ENCODE measurements at regions not wholly inside any gene's neighbourhood (a gene's known extent, or its start where the extent isn't known, plus 50 kb on each side); places are given as distances from the start of the nearest gene placed in this dataset.

GRCh38 chr4:119744580-119744979 is 116.0 kb upstream of the PDE5A start:
- TF ChIP-seq CTCF (IDR thresholded peaks at IDR 0.05) (no peak), POLR2AphosphoS5 (IDR thresholded peaks at IDR 0.05) (no peak), POLR2A (IDR thresholded peaks at IDR 0.05) (no peak)

Data from gastroesophageal sphincter (tissue), 3 donors.